H54 (cell line): ENCODE measurements at regions not wholly inside any gene's neighbourhood (a gene's known extent, or its start where the extent isn't known, plus 50 kb on each side); places are given as distances from the start of the nearest gene placed in this dataset.

Experiments used
- DNase-seq: peaks from one replicate; pipeline ENCODE4 v3.0.0; 2011; ENCODE audit warnings: low spot score, mixed read lengths; ENCODE audit not compliant: insufficient read length
- FAIRE-seq: peaks from 3 replicates; lab custom pipeline; 2011; peaks lifted over from hg19 to GRCh38; lab: Jason Lieb, UNC
- POLR2A ChIP-seq: IDR thresholded peaks from 2 replicates; pipeline ENCODE4 v1.6.1; 2011; ENCODE audit warnings: low read depth, mild to moderate bottlenecking, low read length

DNA sequence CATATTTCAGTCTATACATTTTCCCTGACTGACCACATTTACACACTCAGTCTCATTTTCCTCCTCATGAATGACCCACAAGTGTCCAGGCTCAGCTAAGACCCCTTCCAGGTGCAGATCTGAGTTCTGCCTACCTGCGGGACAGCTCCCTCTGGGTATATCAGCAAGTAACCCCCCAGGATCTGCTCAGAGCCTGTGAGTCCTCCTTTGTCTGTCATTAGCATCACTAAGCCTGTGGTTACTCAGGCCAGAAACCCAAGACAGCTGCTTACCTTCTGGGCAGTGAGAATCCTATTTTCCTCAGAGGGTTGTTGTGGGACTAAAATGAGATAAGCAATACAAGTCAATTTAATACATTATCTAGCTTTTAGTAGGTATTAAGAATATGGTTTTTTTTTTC, 487.6 kb upstream of the BOD1L1 start:
- no peak for TF ChIP-seq POLR2A
- FAIRE-seq (no peak), DNase-seq (no peak)

DNA sequence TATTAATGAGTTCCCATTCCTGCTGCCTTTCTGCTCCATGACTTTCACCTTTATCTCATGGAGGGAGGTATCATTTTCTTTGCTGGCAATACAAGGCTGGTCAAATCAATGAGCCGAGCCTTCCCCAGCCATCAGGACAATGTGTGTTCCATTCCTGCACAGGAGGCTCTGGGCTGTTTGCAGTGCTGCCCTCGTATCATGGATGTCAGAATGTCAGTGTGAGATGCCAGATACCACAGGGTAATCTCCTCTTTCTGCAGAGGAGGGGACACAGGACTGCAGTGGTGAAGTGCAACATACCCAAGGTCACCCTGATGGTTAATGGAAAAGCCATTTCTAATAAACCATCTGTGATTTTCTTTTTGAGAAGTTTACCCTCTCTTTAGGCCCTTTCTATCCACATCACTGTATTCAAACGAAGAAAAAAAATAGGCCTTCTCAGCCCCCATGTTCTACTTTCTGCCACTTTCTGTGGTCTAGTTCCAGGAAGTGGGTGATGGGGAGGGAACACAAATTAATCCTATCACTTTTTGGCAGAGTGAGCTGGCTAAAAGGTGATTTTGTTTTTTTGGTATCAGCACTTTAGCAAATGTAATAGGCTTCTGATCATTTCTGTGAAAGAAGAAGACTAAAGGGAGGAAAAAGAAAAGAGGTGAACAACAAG, 490.2 kb upstream of the BOD1L1 start:
- FAIRE-seq (no peak), DNase-seq (no peak)
- TF ChIP-seq POLR2A = no peak

DNA sequence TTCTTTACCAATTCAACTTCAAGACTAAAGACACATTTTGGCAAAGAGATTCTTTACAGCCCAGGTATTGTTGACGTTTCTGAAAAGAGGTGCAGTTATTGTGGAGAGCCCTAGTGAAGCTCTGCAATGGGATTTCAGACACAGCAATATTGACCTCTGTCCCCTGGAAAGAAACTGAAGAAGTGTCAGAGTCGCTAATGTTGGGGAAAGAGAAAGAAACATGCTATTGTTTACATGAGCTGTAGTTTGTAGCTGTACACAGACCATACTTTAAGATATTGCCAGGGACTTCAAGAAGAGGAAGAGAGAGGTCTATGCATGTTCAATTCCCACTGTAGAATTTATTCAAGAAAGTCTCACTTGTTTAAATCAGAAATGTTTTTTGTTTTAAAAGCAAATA, 497.3 kb upstream of the BOD1L1 start:
- no peak for TF ChIP-seq POLR2A
- FAIRE-seq (no peak), DNase-seq (no peak)

DNA sequence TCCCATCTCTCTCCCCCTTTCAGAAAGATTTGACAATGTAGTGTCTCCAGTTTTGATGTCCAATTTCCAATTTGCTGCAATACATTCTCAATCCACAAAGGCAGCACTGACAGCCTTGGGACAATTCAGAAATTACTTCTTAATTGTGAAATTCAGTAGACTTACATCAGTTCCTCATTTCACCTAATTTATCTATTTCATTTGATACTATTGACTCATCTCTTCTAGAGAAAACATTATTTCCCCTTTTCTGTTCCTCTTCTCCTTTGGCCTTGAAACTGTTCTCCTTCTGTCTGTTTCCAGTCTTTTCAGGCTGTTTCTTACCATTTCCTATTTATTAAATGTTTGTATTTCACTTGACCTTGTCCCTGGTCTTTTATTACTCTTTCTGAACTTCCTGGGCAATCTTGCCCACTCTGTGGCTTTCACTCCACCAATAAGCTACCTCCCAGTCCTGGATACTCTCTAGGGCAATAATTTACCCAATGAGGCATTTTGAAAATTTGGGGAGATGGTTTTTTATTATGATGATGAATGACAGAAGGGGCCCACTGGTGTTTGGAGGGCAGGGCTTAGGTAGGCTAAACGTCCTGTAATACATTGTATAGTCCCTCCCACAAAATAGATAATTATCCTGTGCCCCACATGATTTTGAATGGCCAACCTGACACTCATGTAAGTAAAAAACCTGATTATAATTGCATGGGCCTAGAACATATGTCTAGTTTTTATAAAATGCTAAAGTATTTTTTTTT, 498.0 kb upstream of the BOD1L1 start:
- DNase-seq = no peak
- FAIRE-seq = no peak
- no peak for TF ChIP-seq POLR2A

DNA sequence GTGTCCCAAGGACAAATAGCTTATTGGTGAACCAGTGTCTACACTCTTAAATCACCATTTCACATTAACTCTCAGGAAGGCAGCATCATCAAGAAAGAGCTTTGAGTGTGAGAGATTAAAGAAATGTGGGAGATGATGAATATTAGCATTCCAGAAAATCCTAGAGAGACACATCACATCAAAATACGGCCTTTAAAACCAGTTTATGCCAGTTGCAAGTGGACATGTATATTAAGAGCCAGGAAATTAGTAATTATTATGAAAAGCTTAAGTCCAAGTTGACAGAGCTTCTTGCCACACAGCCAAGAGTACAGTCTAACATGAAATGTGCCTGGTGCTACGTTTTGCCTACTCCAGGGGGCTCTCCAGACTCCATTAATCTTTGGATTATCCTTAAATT, 503.0 kb upstream of the BOD1L1 start:
- no peak for TF ChIP-seq POLR2A
- DNase-seq (no peak), FAIRE-seq (no peak)

DNA sequence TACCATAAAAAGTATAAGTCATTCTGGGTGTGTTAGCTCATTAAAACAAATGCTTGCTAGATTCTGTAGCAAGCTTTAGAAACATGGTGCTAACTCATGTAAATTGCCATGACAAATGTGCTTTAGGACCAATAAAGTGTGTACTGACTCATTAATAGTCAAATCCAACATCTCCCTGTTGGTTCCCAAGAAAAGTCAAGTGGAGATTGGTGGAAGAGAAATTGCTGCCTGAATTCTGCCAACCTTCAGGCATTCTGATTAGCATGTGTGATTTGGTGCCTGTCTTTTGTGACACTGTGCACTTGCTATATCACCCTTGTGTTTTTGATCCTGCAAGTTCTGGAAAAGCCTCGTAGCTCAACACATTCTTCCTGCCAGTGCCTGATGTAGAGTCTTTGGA, 503.8 kb upstream of the BOD1L1 start:
- TF ChIP-seq POLR2A = no peak
- FAIRE-seq = no peak
- DNase-seq = no peak

DNA sequence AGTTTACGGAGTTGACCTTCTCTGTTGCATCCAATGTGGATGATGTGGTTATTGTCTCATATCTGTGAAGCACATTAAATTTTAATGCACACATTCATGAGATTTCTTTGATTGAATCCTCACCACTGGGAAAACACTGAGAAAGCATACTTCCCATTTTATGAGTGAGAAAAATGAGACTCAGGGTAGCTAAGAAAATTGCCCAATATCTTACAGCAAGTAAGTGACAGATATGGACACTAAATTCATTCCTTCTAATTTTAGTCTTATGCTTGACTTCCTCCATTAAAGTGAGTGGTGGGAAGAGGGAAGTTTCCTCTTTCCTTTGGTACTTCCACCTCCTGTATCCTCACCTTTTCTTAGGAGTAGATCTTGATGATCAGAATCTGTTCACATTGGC, 504.8 kb upstream of the BOD1L1 start:
- DNase-seq (no peak), FAIRE-seq (no peak)

DNA sequence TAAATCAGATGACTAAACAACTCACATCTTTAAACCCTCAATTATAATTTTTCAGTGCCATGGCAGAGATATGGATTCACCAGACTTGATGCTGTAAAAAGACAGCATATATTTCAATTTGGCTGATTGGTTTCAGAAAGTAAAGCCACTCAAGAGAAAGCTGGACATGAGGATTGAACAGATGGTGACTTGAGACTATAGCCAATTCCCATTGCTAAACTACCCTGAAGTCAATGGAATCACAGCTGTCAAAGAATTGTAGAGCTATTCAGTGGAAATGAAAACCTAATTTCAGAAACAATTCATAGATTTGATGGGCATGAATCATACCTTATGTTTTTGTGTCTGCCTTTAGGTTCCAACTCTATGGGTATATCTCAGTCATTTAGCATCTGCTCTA, 510.6 kb upstream of the BOD1L1 start:
- DNase-seq = no peak
- TF ChIP-seq POLR2A = no peak
- no peak for FAIRE-seq

More for the DNA sequence above, 504.8 kb upstream of the BOD1L1 start:
- TF ChIP-seq POLR2A = no peak

DNA sequence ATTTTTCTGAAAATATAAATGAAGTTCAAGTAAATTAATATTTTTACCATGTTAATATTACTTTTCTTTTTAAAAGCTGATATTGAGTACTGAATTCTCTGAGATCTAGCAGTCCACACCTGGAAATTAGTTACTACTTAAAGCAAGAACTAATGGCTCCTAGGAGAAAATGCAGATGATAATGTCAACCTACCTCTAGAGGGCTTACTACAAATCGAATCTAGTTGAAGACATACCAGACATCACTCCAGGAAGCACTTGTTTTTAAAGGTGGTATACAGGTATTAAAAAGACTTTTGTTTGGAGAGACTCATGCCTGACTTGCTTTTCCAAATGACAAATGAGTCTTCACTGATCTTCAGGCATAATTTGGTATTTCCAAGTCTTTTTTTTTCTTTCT, 516.4 kb upstream of the BOD1L1 start:
- DNase-seq = no peak
- FAIRE-seq = no peak

DNA sequence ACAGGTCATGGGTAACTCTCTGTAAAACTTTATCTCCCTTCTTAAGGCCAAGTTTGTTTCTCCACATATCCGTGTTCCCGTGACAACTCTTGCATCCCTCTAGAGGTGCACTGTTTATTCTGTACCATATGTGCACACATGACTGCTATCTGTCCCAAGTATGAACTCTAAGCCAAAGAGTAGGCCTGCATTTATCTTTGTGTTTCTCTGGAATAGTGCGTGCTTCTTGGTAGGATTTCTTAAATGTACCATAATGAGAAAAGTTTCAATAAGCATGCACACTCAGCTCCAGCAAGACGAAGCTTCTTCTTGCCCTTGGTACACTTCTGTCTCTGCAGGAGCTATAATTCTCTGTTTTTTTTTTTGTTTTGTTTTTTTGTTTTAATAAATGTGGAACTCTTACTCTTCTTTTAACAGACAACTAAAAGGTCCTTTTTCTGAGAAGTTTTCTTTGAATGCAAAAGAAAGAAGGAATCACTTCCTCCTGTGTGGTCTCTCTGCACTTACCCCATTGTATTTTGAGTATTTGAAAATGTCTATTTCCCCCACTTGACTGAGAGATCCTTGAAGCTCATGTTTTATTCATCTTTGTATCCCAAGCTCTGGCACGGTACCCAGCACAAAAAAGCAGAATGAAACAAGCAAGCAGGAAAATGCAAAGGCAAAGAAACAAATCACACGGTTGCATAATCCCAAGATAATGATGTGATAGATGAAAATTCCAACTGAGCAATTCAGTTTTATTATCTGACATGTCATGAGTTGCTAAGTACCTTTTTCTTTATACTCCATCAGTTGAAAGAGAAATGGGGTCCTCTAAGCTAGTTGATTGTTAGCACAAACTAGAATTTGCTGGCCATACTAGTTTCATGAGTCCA, 521.9 kb upstream of the BOD1L1 start:
- DNase-seq = no peak
- TF ChIP-seq POLR2A = no peak
- FAIRE-seq = no peak

More for the DNA sequence above, 516.4 kb upstream of the BOD1L1 start:
- TF ChIP-seq POLR2A = no peak

DNA sequence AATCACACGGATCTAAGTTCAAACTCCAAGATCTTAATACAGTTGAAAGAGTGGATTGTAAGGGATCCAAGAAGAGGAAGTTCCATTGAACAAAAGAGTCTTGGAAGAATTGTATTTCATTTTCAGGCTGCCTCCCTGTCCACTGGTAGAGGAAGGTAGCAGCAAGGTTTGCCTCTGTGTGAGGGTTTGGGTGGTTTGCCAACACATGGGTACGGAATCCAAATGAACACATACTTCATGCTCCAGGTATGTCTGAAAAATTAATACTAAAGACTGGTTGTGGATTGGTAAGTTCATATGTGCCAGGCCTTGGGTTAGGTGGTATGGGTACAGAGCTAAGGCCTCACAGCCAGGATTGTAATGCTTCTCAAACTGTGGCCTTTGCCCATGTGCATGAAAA, 523.6 kb upstream of the BOD1L1 start:
- no peak for DNase-seq
- TF ChIP-seq POLR2A = no peak
- peak; percentile 6 for FAIRE-seq

DNA sequence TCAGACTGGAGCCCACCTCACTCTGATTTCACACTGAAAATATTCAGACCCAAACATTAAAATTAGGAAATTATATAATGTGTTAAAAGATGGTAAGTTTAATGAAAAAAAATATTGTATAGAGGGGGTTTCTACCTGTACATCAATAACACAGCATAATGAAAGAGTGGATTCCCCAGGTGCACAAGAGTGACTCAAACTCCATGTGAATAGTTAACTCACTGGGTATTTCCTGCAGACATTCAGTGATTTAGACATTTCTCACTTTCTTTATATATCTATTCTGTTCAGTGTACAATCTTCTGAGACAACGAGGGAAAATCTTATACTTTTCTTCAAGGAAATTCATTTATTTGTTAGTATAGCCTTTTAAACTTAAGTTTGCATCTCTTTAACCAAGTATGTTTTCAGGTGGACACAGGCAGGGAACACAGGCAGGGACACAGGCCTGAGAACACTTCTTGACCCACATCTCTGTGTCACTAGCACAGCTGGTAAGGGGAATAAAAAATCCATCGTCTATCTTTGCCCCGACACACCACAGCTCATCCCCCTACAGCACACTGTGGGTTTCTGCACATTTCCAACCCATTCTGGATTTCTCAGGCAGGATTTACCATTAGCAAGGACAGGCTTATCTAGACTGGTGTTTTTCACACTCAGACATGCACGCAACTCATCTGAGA, 525.5 kb upstream of the BOD1L1 start:
- TF ChIP-seq POLR2A = no peak
- FAIRE-seq (no peak), DNase-seq (no peak)

DNA sequence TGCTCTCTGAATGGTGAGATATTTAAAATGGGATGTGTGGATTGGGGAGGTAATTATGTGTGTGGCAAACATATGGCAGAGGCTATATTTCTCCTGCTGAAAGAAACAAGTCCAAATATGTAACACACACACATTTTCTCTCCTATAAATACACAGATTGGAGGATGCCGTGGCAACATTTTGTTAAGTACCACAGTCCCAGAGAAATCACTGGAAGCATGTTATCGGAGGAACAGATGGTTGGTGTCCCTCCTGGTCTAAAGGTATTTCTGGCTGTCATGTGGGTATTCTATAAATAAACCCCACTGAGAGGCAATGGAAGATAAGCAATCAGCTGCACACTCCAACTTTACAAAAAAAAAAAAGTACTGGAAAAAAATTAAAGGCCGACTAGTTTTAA, 528.3 kb upstream of the BOD1L1 start:
- DNase-seq (no peak), FAIRE-seq (no peak)
- no peak for TF ChIP-seq POLR2A
